IMR-90 (cell line): ENCODE measurements at regions not wholly inside any gene's neighbourhood (a gene's known extent, or its start where the extent isn't known, plus 50 kb on each side); places are given as distances from the start of the nearest gene placed in this dataset.

ENCODE experiments used
- ATAC-seq: fragments of 200-7000 bp; cut with Tn5 transposase; 2 replicates; pipeline ENCODE4 v1.9.1; 2020; ENCODE audit warnings: low read depth, mild to moderate bottlenecking, moderate library complexity
- BruUV-seq: library from RNA; stranded (reverse); fragments of 400-500 nt; replicated peaks from 2 replicates; lab custom pipeline; 2021; lab: Mats Ljungman, UMichigan
- CTCF ChIA-PET: fragments of 300-600 bp; formaldehyde crosslinking; extraction: SDS; loops from one replicate; lab custom pipeline; 2021; ENCODE audit warnings: antibody characterized with exemption; lab: Yijun Ruan, JAX
- POLR2A ChIA-PET: fragments of 300-600 bp; sonication (Branson Sonifier 250); formaldehyde crosslinking; loops from one replicate; lab custom pipeline; 2022; ENCODE audit warnings: antibody characterized with exemption; ENCODE audit not compliant: unreplicated experiment; lab: Charles Lee
- DNase-seq: peaks from one replicate; pipeline ENCODE4 v3.0.0; 2013
- H2AFZ ChIP-seq: replicated peaks from 2 replicates; pipeline ENCODE3; 2013; ENCODE audit warnings: low read length, mild to moderate bottlenecking; ENCODE audit not compliant: poor library complexity
- H2AK5ac ChIP-seq: 2 replicates; pipeline ENCODE4 v1.6.1; 2013; ENCODE audit warnings: low read depth, low read length, inconsistent platforms
- H2AK9ac ChIP-seq: replicated peaks from 2 replicates; pipeline ENCODE3; 2013; ENCODE audit warnings: mild to moderate bottlenecking, low read depth, low read length, moderate library complexity; ENCODE audit not compliant: poor library complexity
- H2BK120ac ChIP-seq: 2 replicates; pipeline ENCODE4 v1.6.1; 2013; ENCODE audit warnings: low read depth, low read length, inconsistent platforms
- H2BK15ac ChIP-seq: 3 replicates; pipeline ENCODE4 v1.6.1; 2013; ENCODE audit warnings: low read depth, low read length, inconsistent platforms
- H2BK20ac ChIP-seq: 2 replicates; pipeline ENCODE4 v1.6.1; 2013; ENCODE audit warnings: low read depth, mild to moderate bottlenecking, inconsistent platforms, low read length, moderate library complexity
- H2BK5ac ChIP-seq: 2 replicates; pipeline ENCODE4 v1.6.1; 2013; ENCODE audit warnings: mild to moderate bottlenecking, low read depth, low read length, inconsistent platforms; ENCODE audit not compliant: poor library complexity, severe bottlenecking
- H3K14ac ChIP-seq: replicated peaks from 2 replicates; pipeline ENCODE4 v1.6.1; 2013; ENCODE audit warnings: low read depth, low read length, inconsistent platforms
- H3K18ac ChIP-seq: 2 replicates; pipeline ENCODE4 v1.6.1; 2013; ENCODE audit warnings: low read depth, low read length, control low read depth
- H3K23ac ChIP-seq: 2 replicates; pipeline ENCODE4 v1.6.1; 2013; ENCODE audit warnings: low read depth, low read length, inconsistent platforms
- H3K27ac ChIP-seq: 2 replicates; pipeline ENCODE4 v1.5.1; 2013; ENCODE audit warnings: mild to moderate bottlenecking, control low read depth, low read length; ENCODE audit not compliant: insufficient read depth
- H3K27me3 ChIP-seq: 2 replicates; pipeline ENCODE4 v1.6.1; 2013; ENCODE audit warnings: low read length; ENCODE audit not compliant: control insufficient read depth, insufficient read depth
- H3K36me3 ChIP-seq: 2 replicates; pipeline ENCODE4 v1.6.1; 2013; ENCODE audit warnings: low read length, mixed read lengths; ENCODE audit not compliant: control insufficient read depth, insufficient read depth
- H3K4ac ChIP-seq: 2 replicates; pipeline ENCODE4 v1.6.1; 2013; ENCODE audit warnings: low read depth, low read length, inconsistent platforms
- H3K4me1 ChIP-seq: 2 replicates; pipeline ENCODE4 v1.6.1; 2013; ENCODE audit warnings: low read length, mixed read lengths; ENCODE audit not compliant: control insufficient read depth, insufficient read depth
- H3K4me2 ChIP-seq: 2 replicates; pipeline ENCODE4 v1.6.1; 2013; ENCODE audit warnings: low read depth, mild to moderate bottlenecking, control low read depth, low read length, moderate library complexity
- H3K4me3 ChIP-seq: 2 replicates; pipeline ENCODE4 v1.5.1; 2013; ENCODE audit warnings: low read depth, mild to moderate bottlenecking, control low read depth, low read length, moderate library complexity; ENCODE audit not compliant: insufficient read depth
- H3K56ac ChIP-seq: 2 replicates; pipeline ENCODE4 v1.6.1; 2013; ENCODE audit warnings: low read length, inconsistent platforms; ENCODE audit not compliant: insufficient read depth; ENCODE audit errors: extremely low read depth
- H3K79me1 ChIP-seq, 2 experiments: 2 replicates each; pipeline ENCODE4 v1.6.1; 2013; ENCODE audit warnings: low read length in 2 of 2, inconsistent platforms in 1 of 2, low read depth in 1 of 2
- H3K9ac ChIP-seq: 2 replicates; pipeline ENCODE4 v1.6.1; 2013; ENCODE audit warnings: low read depth, low read length, control low read depth
- H3K9me1 ChIP-seq: 2 replicates; pipeline ENCODE4 v1.6.1; 2013; ENCODE audit warnings: low read length, inconsistent platforms; ENCODE audit not compliant: insufficient read depth
- H3K9me3 ChIP-seq: 2 replicates; pipeline ENCODE4 v1.6.1; 2013; ENCODE audit warnings: low read length; ENCODE audit not compliant: control insufficient read depth, insufficient read depth
- H4K20me1 ChIP-seq: 2 replicates; pipeline ENCODE4 v1.6.1; 2013; ENCODE audit warnings: low read length, inconsistent platforms; ENCODE audit not compliant: insufficient read depth
- H4K5ac ChIP-seq: 2 replicates; pipeline ENCODE4 v1.6.1; 2013; ENCODE audit warnings: mild to moderate bottlenecking, low read depth, low read length, control low read depth
- H4K8ac ChIP-seq, 2 experiments: 2 replicates each; pipeline ENCODE4 v1.6.1; 2013; ENCODE audit warnings: low read depth in 2 of 2, low read length in 2 of 2, control low read depth in 1 of 2, inconsistent platforms in 1 of 2
- H4K91ac ChIP-seq: 2 replicates; pipeline ENCODE4 v1.6.1; 2013; ENCODE audit warnings: low read depth, low read length, inconsistent platforms; ENCODE audit not compliant: insufficient read depth
- CEBPB ChIP-seq: IDR thresholded peaks from 2 replicates; pipeline ENCODE4 v1.6.1; 2012; ENCODE audit warnings: low read depth, low read length, improper control_type of control experiment
- ELK1 ChIP-seq: fragments of 150-350 bp; IDR thresholded peaks from 2 replicates; pipeline ENCODE4 v1.6.1; 2016; ENCODE audit warnings: low read depth, mild to moderate bottlenecking, low read length, moderate library complexity, borderline replicate concordance
- MAZ ChIP-seq: IDR thresholded peaks from 2 replicates; pipeline ENCODE4 v1.6.1; 2012; ENCODE audit warnings: low read depth, mild to moderate bottlenecking, low read length, improper control_type of control experiment, moderate library complexity, borderline replicate concordance
- NFE2L2 ChIP-seq: fragments of 150-350 bp; IDR thresholded peaks from 2 replicates; pipeline ENCODE4 v1.6.1; 2016; ENCODE audit warnings: low read depth, mild to moderate bottlenecking, low read length
- POLR2A ChIP-seq: IDR thresholded peaks from 2 replicates; pipeline ENCODE4 v1.6.1; 2012; ENCODE audit warnings: mild to moderate bottlenecking, low read depth, low read length
- RCOR1 ChIP-seq: IDR thresholded peaks from 2 replicates; pipeline ENCODE4 v1.6.1; 2012; ENCODE audit warnings: mild to moderate bottlenecking, low read length, improper control_type of control experiment; ENCODE audit not compliant: insufficient replicate concordance
- SMC3 ChIP-seq: fragments of 150-350 bp; IDR thresholded peaks from 2 replicates; pipeline ENCODE4 v1.6.1; 2016; ENCODE audit warnings: low read depth, mild to moderate bottlenecking, antibody characterized with exemption, low read length, moderate library complexity
- USF2 ChIP-seq: fragments of 150-350 bp; IDR thresholded peaks from 2 replicates; pipeline ENCODE4 v1.6.1; 2017; ENCODE audit warnings: mild to moderate bottlenecking, antibody characterized with exemption, low read length, low read depth
- dilution Hi-C: fragments of 300-500 bp; cut with HindIII; formaldehyde crosslinking; loops from one replicate; pipeline ENCODE4 v1.14.3; 2018; ENCODE audit warnings: low sequenced_read_pairs; ENCODE audit not compliant: unreplicated experiment
- in situ Hi-C: fragments of 300-500 bp; cut with MboI; formaldehyde crosslinking; loops from 3 replicates; pipeline ENCODE4 v1.14.3; 2019; ENCODE audit warnings: low sequenced_read_pairs, inconsistent platforms, mixed read lengths
- intact Hi-C: fragments of 100-400 bp; cut with micrococcal nuclease; formaldehyde crosslinking; loops from 2 replicates; pipeline ENCODE4 v1.10.0; 2022

GRCh38 chr5:16005225-16005624 lies 174.4 kb downstream of the MARCHF11 start:
- no peaks in the 10 kb centered on the region for H3K36me3 ChIP-seq
- no peak overlapping the region for H2BK120ac ChIP-seq
- no peak overlapping the region for H2AK5ac ChIP-seq
- no peak overlapping the region for H3K4me2 ChIP-seq
- no peak overlapping the region for H3K23ac ChIP-seq
- H4K91ac ChIP-seq: no peak overlapping the region
- no peaks in the 10 kb centered on the region for H3K79me1 ChIP-seq
- H3K27me3 ChIP-seq: 0 out of 2 replicates have a peak, but pooled peaks cover 2% of the 10 kb centered on the region
- ChIA-PET CTCF (interaction anchor here (1.0 kb wide), 1 partner anchor 10 kb away, joined by 3 read pairs; no protein-coding TSS in a partner anchor), POLR2A (no interaction called here)
- H2BK20ac ChIP-seq: no peak overlapping the region
- TF ChIP-seq SMC3 (no peak), POLR2A (no peak), ELK1 (no peak), MAZ (no peak), CEBPB (no peak), RCOR1 (no peak), USF2 (no peak), NFE2L2 (no peak)
- in situ Hi-C loops: no loop called here
- no peaks in the 10 kb centered on the region for H3K9me3 ChIP-seq
- no TSS peak for BruUV-seq
- H3K18ac ChIP-seq: no peak overlapping the region
- no peak overlapping the region for H2AK9ac ChIP-seq
- H3K56ac ChIP-seq: no peak overlapping the region
- ATAC-seq: no peak
- H4K5ac ChIP-seq: no peak overlapping the region
- no peak overlapping the region for H2BK5ac ChIP-seq
- intact Hi-C loops: no loop called here
- dilution Hi-C loops: no loop called here
- no peak overlapping the region for H3K4ac ChIP-seq
- no peak overlapping the region for H3K27ac ChIP-seq
- no peaks in the 10 kb centered on the region for H3K9me1 ChIP-seq
- H2AFZ ChIP-seq: no peak overlapping the region
- H4K8ac ChIP-seq: no peak overlapping the region
- H2BK15ac ChIP-seq: no peak overlapping the region
- no peak overlapping the region for H3K9ac ChIP-seq
- H4K20me1 ChIP-seq: no peaks in the 10 kb centered on the region
- no peak overlapping the region for H3K14ac ChIP-seq
- no peaks in the 10 kb centered on the region for H3K4me1 ChIP-seq
- H3K4me3 ChIP-seq: no peak overlapping the region
- no peak for DNase-seq
